OCI-M1 (cell line): ENCODE measurements at regions not wholly inside any gene's neighbourhood (a gene's known extent, or its start where the extent isn't known, plus 50 kb on each side); places are given as distances from the start of the nearest gene placed in this dataset.

ENCODE experiments used
- DNase-seq: peaks from one replicate; lab custom pipeline; 2025; lab: John Stamatoyannopoulos, UW

- DNase-seq, result no peak
Observed at GRCh38 chr1:173400387-173400995, 76.6 kb upstream of the PRDX6 start.

GRCh38 chr1:173403996-173404395, 73.1 kb upstream of the PRDX6 start:
- no peak for DNase-seq

- DNase-seq, result no peak
Observed at GRCh38 chr1:173405281-173405680, 71.9 kb upstream of the PRDX6 start.

GRCh38 chr1:173405834-173406233, 71.3 kb upstream of the PRDX6 start:
- DNase-seq, result no peak

GRCh38 chr1:173406783-173407230, 70.3 kb upstream of the PRDX6 start:
- peak; percentile 76 for DNase-seq

- no peak for DNase-seq
Observed at GRCh38 chr1:173407846-173408245, 69.3 kb upstream of the PRDX6 start.

- no peak for DNase-seq
Observed at GRCh38 chr1:173408886-173409285, 68.2 kb upstream of the PRDX6 start.

- DNase-seq, result peak; percentile 93
Observed at GRCh38 chr1:173409613-173410012, 67.5 kb upstream of the PRDX6 start.

GRCh38 chr1:173410133-173410793, 66.9 kb upstream of the PRDX6 start:
- no peak for DNase-seq

GRCh38 chr1:173410794-173411236, 66.3 kb upstream of the PRDX6 start:
- DNase-seq, result no peak

- peak; percentile 44 for DNase-seq
Observed at GRCh38 chr1:173411835-173412742, 65.0 kb upstream of the PRDX6 start.

GRCh38 chr1:173413271-173413707, 63.8 kb upstream of the PRDX6 start:
- DNase-seq, result no peak

GRCh38 chr1:173414136-173414535, 63.0 kb upstream of the PRDX6 start:
- DNase-seq, result no peak

GRCh38 chr1:173414539-173415226, 62.5 kb upstream of the PRDX6 start:
- DNase-seq, result no peak

GRCh38 chr1:173415490-173415889, 61.6 kb upstream of the PRDX6 start:
- DNase-seq, result no peak

GRCh38 chr1:173415905-173416450, 61.2 kb upstream of the PRDX6 start:
- no peak for DNase-seq

GRCh38 chr1:173417563-173417962, 59.6 kb upstream of the PRDX6 start:
- DNase-seq, result no peak

- no peak for DNase-seq
Observed at GRCh38 chr1:173418107-173418985, 58.8 kb upstream of the PRDX6 start.

- peak; percentile 95 for DNase-seq
Observed at GRCh38 chr1:173420330-173420806, 56.8 kb upstream of the PRDX6 start.

- no peak for DNase-seq
Observed at GRCh38 chr1:173421286-173421685, 55.8 kb upstream of the PRDX6 start.

- DNase-seq, result no peak
Observed at GRCh38 chr1:173421789-173422188, 55.3 kb upstream of the PRDX6 start.
